Kasumi-1 (cell line): ENCODE measurements at regions not wholly inside any gene's neighbourhood (a gene's known extent, or its start where the extent isn't known, plus 50 kb on each side); places are given as distances from the start of the nearest gene placed in this dataset.
A peak's percentile ranks its signal among the peaks of the same experiment; 100 is the strongest.
"Not testable (repeated sequence)": the region's sequence is repeated elsewhere in the genome, so short reads cannot be mapped to it uniquely, and the experiment has no call there.

Experiments used
- DNase-seq, 2 experiments: peaks; one replicate each; lab custom pipeline; 2025; lab: John Stamatoyannopoulos, UW

DNA sequence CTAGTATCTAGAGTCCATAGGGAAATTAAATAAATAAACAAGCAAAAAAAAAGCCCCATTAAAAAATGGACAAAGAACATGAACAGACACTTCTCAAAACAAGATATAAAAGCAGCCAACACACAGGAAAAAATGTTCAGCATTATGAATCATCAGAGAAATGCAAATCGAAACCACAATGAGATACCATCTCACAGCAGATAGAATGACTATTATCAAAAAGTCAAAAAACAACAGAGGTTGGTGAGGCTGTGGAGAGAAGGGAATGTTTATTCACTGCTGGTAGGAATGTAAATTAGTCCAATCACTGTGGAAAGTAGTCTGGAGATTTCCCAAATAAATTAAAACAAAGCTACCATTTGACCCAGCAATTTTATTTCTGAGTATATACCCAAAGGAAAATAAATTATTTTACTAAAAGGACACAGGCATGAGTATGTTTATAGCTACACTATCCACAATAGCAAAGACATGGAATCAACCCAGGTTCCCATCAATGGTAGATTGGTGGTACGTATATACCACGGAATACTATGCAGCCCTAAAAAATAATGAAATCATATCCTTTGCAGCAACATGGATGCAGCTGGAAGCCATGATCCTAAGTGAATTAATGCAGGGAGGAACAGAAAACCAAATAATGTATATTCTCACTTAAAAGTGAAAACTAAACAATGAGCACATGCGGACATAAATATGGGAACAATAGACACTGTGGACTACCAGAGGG lies 366.5 kb upstream of the SEMA3C start:
- no peak for DNase-seq

DNA sequence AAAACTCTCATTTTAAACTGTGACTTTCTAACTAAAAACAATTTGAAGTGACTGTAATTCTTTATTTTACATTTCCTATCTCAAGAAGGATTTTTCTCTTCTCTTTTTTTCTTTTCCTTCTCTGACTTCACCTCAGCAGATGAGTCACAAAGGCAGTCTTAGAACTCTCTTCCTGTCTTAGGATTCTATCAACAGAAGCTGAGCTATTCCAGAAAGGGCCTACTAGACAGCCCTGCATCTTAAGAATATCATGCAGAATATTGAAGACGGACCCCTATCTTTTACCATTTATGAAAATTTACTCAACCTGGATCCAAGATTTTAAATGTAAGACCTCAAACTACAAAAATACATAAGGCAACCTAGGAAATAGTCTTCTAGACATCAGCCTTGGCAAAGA lies 365.7 kb upstream of the SEMA3C start:
- peak; percentile 9 to 13 for DNase-seq

DNA sequence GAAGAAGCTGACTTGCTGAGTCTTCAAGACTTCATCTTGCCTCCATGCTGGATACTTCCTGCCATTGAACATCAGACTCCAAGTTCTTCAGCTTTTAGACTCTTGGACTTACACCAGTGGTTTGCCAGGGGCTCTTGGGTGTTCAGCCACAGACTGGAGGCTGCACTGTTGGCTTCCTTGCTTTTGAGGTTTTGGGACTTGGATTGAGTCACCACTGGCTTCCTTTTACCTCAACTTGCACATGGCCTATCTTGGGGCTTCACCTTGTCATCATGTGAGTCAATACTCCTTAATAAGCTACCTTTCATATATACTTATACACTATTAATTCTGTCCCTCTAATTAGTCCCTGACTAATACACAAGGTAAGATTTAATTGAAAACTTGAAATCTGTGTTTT lies 361.7 kb upstream of the SEMA3C start:
- no peak for DNase-seq

DNA sequence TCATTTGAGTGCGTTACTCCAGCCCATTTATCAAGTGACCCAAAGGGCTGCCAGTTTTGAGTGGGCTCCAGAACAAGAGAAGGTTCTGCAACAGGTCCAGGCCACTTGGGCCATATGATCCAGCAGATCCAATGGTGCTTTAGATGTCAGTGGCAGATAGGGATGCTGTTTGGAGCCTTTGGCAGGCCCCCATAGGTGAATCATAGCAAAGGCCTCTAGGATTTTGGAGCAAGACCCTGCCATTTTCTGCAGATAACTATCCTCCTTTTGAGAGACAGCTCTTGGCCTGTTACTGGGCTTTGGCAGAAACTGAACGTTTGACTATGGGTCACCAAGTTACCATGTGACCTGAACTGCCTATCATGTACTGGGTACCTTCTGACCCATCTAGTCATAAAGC lies 358.8 kb upstream of the SEMA3C start:
- DNase-seq, result no peak

DNA sequence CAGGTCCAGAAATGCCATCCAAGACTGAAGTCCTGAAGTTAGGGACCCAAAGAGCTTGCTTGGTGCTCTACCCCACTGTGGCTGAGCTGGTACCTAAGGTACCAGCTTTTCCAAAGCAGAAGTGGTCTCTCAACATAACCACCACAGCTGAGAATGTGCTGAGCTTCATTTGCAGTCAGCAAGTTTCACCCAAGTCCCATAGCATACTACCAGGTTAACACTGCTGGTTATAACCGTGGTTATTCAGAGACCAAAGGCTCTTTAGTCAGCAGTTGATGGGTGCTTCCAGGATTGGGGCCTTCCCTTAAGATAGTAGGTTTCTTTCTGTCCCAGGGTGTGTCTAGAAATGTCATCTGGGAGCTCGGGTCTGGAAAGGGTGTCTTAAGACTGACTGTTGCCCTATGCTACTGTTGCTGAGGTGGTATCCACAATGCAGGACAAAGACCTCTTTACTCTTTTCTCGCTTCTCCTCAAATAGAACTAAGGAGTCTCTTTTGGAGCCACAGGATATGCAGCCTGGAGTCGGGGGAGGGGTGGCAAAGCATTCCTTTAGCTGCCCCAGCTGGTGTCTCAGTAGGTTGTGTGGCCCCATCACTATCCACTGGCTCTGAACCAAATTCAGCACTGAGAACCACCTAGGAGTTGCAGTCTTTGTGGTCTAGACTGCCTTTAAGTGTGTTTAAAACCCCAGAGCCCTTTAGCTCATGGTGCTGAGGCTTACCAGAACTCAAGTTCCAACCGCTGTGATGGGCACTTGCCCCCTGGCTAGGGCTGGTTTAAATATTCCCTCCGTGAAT lies 354.9 kb upstream of the SEMA3C start:
- DNase-seq, result no peak

DNA sequence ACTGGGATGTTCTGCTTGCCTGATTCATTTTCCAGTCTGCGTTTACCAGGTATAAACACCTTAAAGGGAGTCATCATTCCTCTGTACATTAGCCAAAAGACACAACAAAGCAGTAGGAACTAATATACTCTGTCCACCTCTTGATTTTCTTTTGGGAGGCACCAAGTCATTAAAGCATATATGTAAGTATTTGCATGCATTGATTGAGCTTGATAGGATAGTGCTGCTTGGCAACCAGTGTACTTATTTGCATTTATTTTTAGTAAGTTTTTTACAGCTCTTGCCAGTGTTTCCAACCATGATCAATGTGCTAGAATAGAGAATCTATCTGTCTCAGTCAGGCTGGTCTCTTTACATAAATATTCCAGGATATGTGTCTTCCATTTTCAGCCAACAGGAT lies 353.3 kb upstream of the SEMA3C start:
- no peak for DNase-seq

DNA sequence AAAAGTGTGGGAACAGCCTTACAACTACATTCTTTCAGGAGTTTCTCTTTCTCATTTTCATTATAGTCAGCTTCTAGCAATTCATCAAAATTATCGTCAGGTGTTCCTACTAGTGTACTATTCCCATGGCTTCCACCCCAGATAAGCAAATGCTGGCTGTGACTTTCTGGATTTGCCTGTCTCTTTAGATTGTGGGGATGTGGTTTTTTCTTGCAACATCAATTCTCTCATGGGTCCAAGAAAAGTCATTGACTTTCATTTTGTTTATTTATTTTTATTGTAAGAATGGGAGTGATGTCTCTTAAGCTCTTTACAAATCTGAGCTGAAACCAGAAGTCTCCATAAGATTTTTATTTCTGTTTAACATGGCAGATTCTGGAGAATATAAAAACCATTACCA lies 349.7 kb upstream of the SEMA3C start:
- DNase-seq, result no peak

DNA sequence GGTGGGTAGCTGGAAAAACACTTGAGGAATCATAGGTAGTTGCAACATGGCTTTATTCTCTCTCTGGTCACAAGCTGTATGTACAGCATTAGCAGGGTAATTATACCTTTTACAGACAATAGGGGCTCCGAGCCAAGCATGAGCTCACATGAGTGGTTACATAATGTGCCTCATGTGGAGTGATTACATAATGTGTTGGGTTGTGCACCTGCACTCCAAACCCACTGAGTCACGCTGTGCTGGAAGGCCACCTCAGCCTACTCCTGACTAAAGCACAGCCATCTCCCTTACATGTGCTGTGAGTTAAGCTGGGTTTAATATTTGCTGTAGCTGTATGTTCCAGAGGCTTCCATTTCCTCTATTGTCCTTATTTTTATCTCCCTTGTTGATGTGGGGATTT lies 348.7 kb upstream of the SEMA3C start:
- no peak for DNase-seq

DNA sequence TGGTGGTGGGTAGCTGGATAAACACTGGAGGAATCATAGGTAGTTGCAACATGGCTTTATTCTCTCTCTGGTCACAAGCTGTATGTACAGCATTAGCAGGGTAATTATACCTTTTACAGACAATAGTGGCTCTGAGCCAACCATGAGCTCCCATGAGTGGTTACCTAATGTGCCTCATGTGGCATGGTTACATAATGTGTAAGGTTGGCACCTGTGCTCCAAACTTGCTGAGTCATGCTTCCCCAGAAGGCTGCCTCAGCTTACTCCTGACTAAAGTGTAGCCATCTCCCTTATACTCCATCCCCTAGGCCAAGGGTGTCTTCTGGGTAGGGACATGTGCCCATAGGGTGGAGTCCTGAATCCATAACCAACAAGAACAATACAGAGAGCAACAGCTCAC lies 345.3 kb upstream of the SEMA3C start:
- no peak for DNase-seq

DNA sequence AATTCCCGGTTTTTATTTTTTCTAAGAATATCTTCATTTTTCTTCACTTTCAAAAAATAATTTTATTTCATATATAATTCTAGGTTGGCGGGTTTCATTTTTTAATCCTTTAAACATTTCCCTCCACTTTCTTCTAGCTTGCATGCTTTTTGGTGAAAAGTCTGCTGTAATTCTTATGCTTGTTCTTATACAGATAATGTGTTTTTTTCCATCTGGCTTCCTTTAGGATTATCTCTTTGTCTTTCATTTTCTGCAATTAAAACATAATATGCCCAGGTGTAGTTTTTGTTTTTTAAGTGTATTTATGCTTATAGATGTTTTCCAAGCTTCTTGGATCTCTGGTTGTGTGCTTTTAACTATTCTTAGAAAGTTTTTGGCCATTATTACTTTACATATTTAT lies 341.3 kb upstream of the SEMA3C start:
- peak in 1 of 2 experiments; percentile 6 for DNase-seq

DNA sequence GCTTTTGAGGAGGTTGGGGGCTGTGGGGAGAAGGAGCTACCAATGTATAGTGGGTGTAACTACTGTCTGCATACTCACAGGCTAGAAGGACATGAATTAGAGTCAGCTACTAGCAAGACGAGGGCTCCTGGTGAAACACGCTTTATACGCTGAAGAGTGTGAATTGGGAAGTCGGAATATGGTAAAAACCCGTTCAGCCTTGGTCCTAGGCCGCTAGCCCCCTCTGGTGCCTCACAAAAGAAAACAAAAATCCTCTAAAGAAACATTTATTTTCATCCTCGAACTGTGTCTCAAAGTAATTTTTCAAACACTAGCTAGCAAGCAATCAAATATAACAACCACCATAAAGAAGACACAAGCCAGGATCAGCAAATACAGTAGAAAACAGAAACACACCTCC lies 338.1 kb upstream of the SEMA3C start:
- DNase-seq, result peak; percentile 9 to 13

DNA sequence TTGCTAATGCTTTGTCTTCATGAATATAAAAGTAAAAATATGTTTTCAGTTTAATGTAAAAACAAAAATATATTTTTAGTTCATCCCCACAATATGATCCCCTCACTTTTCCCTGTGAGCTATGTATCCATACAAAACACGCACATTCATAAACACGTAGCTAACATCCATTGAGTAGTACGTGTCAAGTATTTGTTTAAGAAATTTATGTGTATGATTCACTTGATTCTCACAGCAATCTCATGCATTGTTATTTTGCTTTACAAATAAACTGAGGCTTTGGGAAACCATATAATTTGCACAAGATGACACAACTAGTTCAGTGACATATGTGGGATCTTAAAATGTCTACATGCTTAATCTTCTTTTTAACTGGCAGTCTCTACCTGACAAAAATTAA lies 329.6 kb upstream of the SEMA3C start:
- DNase-seq, result no peak

DNA sequence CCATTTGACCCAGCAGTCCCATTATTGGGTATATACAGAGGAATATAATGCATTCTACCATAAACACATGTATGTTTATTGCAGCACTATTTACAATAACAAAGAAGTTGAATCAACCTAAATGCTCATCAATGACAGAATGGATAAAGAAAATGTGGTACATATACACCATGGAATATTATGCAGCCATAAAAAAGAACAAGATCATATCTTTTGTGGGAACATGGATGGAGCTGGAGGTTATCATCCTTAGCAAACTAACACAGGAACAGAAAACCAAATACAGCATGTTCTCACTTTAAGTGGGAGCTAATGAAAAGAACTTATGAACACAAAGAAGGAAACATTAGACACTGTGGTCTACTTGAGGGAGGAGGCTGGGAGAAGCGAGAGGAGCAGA lies 328.5 kb upstream of the SEMA3C start:
- DNase-seq, result not testable (repeated sequence)

DNA sequence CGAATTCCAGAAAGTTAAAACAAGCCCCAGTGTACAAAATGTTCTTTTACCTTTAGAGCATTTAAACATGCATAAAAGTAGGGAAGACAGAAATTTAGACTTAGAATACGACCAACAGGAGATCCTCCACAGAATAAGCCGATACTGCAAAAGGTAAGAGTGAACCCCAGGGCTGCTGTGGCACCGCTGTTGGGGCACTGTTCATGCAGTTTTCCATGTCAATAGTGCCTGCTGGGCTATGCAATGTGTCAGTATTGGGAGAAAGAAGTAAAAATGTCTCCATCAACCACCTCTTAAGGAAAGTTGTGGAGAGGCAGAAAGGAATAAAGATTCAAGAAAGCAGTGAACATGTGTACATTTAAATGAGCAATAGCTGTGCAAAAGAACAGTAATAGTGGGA lies 326.5 kb upstream of the SEMA3C start:
- DNase-seq, result no peak

DNA sequence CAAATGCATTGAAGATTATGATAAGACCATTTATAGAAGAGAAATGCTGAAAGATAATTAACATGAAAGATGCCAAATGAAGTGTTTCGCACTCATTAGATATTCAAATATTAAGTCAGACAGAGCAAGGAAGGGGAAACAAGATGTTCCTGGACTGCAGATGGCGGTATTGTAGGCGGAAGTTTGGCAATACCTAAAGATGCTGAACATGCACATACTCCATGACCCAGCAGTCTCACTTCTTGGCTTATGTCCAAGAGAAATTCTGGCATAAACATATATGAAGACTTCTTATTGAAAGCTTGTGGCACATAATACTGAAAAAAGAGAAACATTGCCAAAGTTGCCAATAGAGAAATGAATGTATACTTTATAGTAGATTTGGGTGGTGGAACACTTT lies 325.4 kb upstream of the SEMA3C start:
- no peak for DNase-seq

DNA sequence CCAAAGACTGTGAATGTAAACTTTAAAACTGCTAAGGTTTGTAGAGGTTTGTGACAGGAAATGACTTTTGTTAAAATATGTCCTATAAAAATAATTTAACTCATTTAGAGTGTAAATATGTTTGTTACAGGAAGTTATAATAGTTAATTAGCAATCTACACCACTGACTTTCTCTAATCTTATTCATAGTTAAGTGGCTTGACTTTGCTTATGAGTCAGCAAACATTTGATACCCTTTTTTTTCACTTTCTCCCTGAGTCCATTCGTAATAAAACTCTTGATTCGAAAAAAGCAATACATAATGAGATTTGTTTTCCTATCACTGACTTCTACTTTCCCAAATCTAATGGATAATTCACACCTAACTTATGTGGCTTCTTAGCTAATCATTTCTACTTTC lies 317.7 kb upstream of the SEMA3C start:
- no peak for DNase-seq

DNA sequence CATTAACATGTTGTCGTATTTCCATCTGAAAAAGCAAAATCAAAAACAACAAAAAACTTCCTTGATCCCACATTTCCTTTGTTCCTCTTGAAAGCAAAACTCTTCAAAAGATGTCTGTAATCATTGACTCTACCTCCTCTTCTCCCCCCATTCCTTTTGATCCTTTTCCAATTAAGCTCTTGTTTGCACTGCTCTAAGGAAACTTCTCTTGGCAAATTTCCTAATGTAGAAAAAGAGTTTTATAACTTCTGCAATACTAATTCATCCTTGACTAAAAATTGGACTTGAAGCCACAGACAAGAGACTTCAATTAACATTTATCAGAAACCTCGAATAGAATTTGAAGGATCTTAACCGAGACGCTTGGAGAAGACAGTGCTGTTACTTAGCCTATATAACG lies 317.1 kb upstream of the SEMA3C start:
- DNase-seq, result no peak

DNA sequence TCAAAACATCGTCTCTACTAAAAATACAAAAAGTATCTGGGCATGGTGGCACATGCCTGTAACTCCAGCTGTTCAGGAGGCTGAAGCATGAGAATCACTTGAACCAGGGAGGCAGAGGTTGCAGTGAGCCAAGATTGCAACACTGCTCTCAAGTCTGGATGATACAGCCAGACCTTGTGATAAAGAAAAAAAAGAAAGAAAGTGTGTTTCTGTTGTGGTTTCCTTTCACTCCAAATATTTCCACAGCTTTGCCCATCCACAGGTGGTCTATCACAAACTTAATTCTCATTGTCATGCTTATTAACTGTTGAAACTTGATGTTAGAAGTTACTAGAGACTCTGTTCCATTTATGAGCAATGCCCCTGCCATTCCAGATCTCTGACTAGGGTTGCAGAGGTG lies 316.0 kb upstream of the SEMA3C start:
- no peak for DNase-seq

DNA sequence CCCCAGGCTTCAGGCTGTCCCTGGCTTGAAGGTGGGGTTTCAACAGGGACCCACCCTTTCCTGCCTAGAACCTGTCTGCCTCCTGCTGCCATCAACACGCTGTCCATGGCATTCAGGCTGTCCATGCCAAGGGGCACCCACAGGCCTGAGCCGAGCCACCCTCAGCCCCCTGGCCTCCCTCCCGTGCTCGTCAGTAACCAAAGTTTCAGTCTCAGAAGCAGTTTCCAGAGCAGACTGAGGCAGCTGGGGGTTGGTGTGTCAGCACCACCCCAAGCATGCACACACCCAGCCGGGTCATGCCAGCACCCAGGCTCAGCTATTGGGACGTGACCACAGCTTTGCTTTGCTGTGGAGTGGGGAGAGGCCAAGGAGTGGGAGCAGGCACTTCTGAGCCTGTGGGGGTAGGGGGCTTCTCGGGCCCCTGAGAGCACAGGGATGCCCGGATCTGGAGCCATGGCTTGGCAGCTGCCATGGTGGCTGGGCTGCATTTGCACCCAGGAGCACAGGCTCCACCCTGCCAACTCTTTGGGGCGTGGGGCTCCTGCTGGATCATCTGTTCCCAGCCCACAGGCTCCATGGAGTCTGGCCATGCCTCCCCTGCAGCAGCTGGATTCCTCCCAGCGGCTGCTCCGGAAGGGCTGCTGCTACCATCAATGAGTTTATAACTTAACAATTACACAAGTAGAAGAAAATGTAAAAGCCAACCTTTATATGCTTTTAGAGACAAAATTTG lies 314.5 kb upstream of the SEMA3C start:
- DNase-seq, result no peak

DNA sequence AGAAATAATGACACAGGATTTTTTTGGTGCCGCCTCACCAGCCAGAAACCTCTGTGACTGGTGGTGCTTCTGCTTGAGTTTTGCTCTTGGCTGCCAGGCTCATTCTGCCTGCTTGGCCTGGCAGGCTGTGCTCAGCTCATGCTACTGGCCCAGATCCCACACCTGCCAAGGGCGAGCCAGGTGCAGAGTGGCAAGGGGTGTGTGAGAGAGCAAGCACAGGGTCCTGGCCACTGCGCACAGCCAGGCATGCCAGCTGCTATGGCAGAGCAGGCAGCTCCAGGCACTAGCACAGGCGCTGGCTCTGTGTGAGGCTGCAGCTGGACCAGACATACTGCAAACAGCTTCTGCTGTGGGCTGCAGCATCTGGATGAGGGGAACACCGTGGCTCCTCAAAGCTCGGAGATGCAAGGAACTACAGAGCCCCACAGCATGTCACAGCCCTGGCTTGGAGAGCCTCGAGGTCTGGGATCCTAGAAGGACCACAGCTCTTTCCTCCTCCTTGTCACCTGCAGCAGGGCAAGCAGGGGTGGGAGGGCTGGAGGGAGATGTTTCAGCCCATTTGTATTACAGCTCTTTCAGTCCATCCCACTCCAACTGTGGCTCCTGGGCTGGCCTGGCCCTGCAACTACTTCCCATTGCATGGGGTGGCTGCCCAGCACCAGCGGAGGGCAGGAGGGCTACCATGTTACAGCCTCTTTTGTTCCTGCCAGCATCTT lies 313.4 kb upstream of the SEMA3C start:
- DNase-seq, result no peak

DNA sequence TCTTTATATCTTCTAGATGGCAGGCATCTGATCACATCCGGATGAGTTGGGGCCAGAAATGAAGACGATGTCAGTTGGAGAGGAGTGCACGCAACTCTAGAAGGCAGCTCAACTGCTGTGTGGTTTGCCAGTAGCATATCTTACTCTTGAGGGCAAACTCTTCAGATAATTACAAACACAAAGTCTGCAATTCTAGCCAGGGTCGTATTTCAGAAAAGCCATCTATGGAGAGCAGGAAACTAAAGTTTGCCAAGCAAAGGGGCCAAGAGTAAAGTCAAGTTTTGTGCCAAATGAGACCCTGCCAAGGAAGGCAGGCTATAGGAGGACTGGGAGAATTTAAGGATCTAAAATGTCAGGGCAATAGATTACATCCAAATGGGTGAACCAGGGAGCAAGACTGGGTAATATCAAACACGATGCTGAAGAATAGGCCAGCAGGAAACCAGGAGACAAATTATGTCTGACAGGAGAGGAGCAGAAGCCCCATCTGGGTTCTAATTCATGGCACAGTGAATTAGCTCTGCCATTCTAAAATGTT lies 312.5 kb upstream of the SEMA3C start:
- DNase-seq, result no peak

DNA sequence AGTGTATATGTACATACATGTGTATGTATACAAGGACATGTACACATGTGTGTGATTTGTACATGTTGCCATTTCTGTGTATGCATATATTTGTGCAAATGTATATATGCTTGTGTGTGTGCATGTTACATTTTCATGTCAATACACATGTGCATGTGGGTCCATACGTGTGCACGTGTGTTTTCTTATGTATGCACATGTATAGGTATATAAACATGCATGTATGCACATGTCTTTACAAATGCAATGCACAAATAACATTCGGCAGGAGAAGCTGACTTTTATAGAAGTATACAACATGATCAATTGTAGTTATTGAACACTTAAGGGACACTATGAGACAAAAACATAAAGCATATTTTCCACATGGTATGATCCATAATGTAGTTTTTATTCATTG lies 307.4 kb upstream of the SEMA3C start:
- no peak for DNase-seq
